Suprapubic skin (tissue), 4 donors: ENCODE measurements at regions not wholly inside any gene's neighbourhood (a gene's known extent, or its start where the extent isn't known, plus 50 kb on each side); places are given as distances from the start of the nearest gene placed in this dataset.

Experiments used
- EP300 ChIP-seq: sonication (generic); formaldehyde crosslinking; IDR thresholded peaks from one replicate; pipeline ENCODE4 v1.6.1; 2017; ENCODE audit warnings: antibody characterized with exemption
- POLR2A ChIP-seq, 2 donors: fragments of 450-650 bp; IDR thresholded peaks; one replicate each; pipeline ENCODE4 v1.6.1; 2017; ENCODE audit warnings: antibody characterized with exemption in 2 of 2, mild to moderate bottlenecking in 2 of 2, moderate library complexity in 2 of 2
- POLR2AphosphoS5 ChIP-seq, 3 donors: sonication (generic); formaldehyde crosslinking; IDR thresholded peaks; one replicate each; pipeline ENCODE4 v1.6.1; 2017; ENCODE audit warnings: antibody characterized with exemption in 3 of 3
- TF ChIP-seq, protein P1 (sequence below), 2 donors: fragments of 200-600 bp in 1 of 2; fragments of 450-650 bp in 1 of 2; sonication (generic) in 1 of 2; IDR thresholded peaks; one replicate each; pipeline ENCODE4 v1.5.1; 2016 to 2019; ENCODE audit warnings: antibody characterized with exemption in 2 of 2, mild to moderate bottlenecking in 1 of 2, moderate library complexity in 1 of 2

DNA sequence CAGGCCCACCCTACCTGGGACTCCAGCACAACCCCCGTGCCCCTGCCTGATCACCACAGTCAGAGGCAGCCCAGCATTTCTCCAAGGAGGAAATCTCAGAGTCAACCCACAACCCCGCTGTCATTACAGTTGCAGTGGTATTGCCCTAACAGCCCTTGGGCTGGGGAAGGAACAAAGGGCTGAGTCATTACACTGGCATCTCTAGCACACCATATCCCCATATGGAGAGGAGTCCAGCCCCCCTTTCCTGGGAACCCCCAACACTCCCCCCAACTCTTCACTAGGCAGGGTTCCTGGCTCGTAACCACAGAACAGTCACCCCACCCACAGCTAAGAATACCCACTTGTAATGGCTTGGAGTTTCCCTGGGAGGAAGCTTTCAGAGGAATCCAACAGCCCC, 149.4 kb upstream of the OGFRL1 start:
- TF ChIP-seq, protein P1, sequence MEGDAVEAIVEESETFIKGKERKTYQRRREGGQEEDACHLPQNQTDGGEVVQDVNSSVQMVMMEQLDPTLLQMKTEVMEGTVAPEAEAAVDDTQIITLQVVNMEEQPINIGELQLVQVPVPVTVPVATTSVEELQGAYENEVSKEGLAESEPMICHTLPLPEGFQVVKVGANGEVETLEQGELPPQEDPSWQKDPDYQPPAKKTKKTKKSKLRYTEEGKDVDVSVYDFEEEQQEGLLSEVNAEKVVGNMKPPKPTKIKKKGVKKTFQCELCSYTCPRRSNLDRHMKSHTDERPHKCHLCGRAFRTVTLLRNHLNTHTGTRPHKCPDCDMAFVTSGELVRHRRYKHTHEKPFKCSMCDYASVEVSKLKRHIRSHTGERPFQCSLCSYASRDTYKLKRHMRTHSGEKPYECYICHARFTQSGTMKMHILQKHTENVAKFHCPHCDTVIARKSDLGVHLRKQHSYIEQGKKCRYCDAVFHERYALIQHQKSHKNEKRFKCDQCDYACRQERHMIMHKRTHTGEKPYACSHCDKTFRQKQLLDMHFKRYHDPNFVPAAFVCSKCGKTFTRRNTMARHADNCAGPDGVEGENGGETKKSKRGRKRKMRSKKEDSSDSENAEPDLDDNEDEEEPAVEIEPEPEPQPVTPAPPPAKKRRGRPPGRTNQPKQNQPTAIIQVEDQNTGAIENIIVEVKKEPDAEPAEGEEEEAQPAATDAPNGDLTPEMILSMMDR (IDR thresholded peaks at IDR 0.05) = no peak
- TF ChIP-seq EP300 (no peak), POLR2AphosphoS5 (IDR thresholded peaks at IDR 0.05) (no peak), POLR2A (IDR thresholded peaks at IDR 0.05) (no peak)
